Colonic mucosa (tissue), 4 donors: ENCODE measurements at regions not wholly inside any gene's neighbourhood (a gene's known extent, or its start where the extent isn't known, plus 50 kb on each side); places are given as distances from the start of the nearest gene placed in this dataset.

Experiments used
- DNase-seq: peaks from one replicate; pipeline ENCODE4 v3.0.0-alpha.2; 2020
- H3K27ac ChIP-seq: fragments of 200-600 bp; one replicate; pipeline ENCODE4 v1.8.0; 2021
- H3K27me3 ChIP-seq: fragments of 200-600 bp; one replicate; pipeline ENCODE4 v1.8.0; 2021
- H3K36me3 ChIP-seq: fragments of 200-600 bp; one replicate; pipeline ENCODE4 v1.8.0; 2021
- H3K4me1 ChIP-seq: fragments of 200-600 bp; one replicate; pipeline ENCODE4 v1.8.0; 2021; ENCODE audit warnings: mild to moderate bottlenecking
- H3K4me3 ChIP-seq: fragments of 200-600 bp; one replicate; pipeline ENCODE4 v1.8.0; 2021
- H3K9ac ChIP-seq, 2 donors: one replicate each; pipeline ENCODE4 v1.7.0; 2013; ENCODE audit warnings: control low read depth in 2 of 2, low read depth in 2 of 2, low read length in 2 of 2
- H3K9me3 ChIP-seq: fragments of 200-600 bp; one replicate; pipeline ENCODE4 v1.8.0; 2021
- intact Hi-C: fragments of 100-400 bp; cut with DNase I; formaldehyde crosslinking; loops from one replicate; pipeline ENCODE4 v1.14.1; 2022
- TF ChIP-seq, protein P1 (sequence below): fragments of 200-600 bp; IDR thresholded peaks from one replicate; pipeline ENCODE4 v1.8.0; 2022; ENCODE audit warnings: antibody characterized with exemption, mild to moderate bottlenecking
- donor health status: healthy.
- donor health status: DM: no; HTN: no; CAD: no.
- donor health status: DM: no; HTN: no; CAD: no.

DNA sequence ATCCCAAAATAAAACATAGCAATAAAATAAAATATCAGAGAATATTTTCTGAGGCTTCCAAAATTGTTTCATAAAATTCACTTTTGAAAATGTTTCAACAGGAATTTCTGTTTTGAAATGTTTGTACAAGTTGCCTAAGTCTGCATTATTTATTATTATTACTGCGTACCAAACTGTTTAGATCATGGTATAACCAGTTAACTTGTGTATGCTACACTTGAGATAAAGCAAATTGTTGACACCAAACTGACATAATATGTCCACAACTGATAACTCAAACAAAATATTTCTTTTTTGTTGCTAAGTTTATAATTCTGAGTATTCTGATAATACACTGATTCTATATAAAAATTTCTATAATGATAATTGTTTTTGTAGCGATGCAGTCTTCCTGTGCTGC, 531.8 kb upstream of the EYS start:
- Histone ChIP-seq H3K36me3 (no peaks in the 10 kb centered on the region), H3K27me3 (no peaks in the 10 kb centered on the region), H3K27ac (no peak overlapping the region), H3K9me3 (no peaks in the 10 kb centered on the region), H3K4me3 (no peak overlapping the region), H3K4me1 (no peaks in the 10 kb centered on the region), H3K9ac (no peak overlapping the region)
- intact Hi-C loops: no loop called here
- TF ChIP-seq, protein P1, sequence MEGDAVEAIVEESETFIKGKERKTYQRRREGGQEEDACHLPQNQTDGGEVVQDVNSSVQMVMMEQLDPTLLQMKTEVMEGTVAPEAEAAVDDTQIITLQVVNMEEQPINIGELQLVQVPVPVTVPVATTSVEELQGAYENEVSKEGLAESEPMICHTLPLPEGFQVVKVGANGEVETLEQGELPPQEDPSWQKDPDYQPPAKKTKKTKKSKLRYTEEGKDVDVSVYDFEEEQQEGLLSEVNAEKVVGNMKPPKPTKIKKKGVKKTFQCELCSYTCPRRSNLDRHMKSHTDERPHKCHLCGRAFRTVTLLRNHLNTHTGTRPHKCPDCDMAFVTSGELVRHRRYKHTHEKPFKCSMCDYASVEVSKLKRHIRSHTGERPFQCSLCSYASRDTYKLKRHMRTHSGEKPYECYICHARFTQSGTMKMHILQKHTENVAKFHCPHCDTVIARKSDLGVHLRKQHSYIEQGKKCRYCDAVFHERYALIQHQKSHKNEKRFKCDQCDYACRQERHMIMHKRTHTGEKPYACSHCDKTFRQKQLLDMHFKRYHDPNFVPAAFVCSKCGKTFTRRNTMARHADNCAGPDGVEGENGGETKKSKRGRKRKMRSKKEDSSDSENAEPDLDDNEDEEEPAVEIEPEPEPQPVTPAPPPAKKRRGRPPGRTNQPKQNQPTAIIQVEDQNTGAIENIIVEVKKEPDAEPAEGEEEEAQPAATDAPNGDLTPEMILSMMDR: no peak
- no peak for DNase-seq

DNA sequence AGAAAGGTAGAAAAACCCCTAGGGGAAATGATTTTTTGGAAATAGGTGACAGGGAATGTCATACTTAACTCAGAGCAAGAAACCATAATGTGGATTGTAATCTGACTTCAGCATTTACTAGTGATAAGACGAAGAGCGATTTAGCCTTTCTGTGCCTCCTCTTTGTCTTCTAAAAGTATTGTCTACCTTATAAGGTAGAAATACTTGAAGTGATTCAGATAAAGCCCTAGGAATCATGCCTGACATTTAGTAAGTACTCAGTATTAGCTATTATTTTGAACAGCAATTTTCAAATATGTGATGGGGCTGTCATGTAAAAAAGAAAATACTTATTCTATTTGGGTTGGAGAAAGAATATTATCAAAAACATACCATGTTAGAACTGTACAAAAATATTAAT, 525.9 kb upstream of the EYS start:
- H3K27me3 ChIP-seq: no peaks in the 10 kb centered on the region
- no peak overlapping the region for H3K4me3 ChIP-seq
- H3K27ac ChIP-seq: no peak overlapping the region
- no peak overlapping the region for H3K9ac ChIP-seq
- no peaks in the 10 kb centered on the region for H3K36me3 ChIP-seq
- no peak for DNase-seq
- TF ChIP-seq, protein P1: no peak
- no peaks in the 10 kb centered on the region for H3K4me1 ChIP-seq
- intact Hi-C loops: no loop called here
- peaks cover 5% of the 10 kb centered on the region for H3K9me3 ChIP-seq

DNA sequence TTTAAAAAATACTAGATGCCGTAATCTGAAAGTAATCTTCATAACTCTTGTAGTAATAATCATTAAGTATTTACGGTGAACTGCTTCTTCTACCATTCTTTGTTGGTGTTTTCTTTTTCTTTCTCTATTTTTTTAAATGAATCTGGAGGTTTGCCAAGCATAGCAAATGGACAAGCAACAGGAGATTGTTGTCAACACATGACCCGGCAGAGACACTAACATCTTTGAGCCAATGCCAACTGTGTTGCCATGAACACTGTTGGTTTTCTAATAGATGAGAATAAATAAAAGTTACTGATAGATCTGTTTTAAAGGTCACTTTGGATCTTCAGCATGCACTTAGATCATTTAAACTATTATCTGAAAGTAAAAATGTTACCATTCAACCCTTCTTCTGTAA, 523.6 kb upstream of the EYS start:
- H3K27ac ChIP-seq: no peak overlapping the region
- no peak for DNase-seq
- TF ChIP-seq, protein P1: no peak
- H3K27me3 ChIP-seq: no peaks in the 10 kb centered on the region
- peaks cover 5% of the 10 kb centered on the region for H3K9me3 ChIP-seq
- H3K4me3 ChIP-seq: no peak overlapping the region
- no peaks in the 10 kb centered on the region for H3K36me3 ChIP-seq
- intact Hi-C loops: no loop called here
- no peak overlapping the region for H3K9ac ChIP-seq
- H3K4me1 ChIP-seq: no peaks in the 10 kb centered on the region

DNA sequence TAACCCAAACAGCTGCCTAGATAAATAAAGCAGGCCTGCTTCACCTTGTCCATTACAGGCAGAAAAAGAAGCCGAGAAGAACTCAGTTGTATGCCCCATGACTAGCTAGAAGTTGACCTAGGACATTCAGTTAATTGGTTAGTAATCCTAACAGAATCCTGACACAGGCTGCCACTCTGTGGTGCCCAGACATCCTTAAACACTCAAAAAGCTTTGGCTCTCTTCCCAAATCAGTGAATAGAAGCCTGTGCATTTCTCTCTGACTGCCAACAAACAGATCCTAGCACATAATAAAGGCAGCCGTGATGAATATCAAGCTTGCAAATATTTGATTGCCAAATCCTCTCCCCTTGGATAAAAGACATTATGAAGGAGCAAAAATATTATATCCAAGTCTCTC, 519.1 kb upstream of the EYS start:
- Histone ChIP-seq H3K36me3 (no peaks in the 10 kb centered on the region), H3K4me3 (no peak overlapping the region), H3K27me3 (no peaks in the 10 kb centered on the region), H3K4me1 (no peaks in the 10 kb centered on the region), H3K9ac (no peak overlapping the region), H3K27ac (no peak overlapping the region), H3K9me3 (no peaks in the 10 kb centered on the region)
- no peak for DNase-seq
- intact Hi-C loops: no loop called here
- TF ChIP-seq, protein P1: no peak

DNA sequence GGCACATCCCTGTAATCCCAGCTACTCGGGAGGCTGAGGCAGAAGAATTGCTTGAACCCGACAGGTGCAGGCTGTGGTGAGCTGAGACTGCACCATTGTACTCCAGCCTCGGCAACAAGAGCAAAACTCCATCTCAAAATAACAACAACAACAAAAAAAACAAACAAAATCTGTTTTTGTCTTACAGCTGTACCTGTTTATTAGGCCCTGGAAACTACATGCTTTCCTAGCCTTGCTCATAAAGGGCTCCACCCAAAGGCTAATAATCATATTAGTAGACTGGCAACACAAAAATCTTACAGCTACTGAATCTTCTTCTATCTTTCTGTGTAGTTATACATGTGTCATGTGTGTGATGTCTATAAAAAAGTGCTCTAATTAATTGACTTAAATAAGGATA, 503.9 kb upstream of the EYS start:
- no peak for DNase-seq
- H3K9me3 ChIP-seq: no peaks in the 10 kb centered on the region

More for the DNA sequence above, 503.9 kb upstream of the EYS start:
- TF ChIP-seq, protein P1: no peak
- Histone ChIP-seq H3K4me1 (no peaks in the 10 kb centered on the region), H3K9ac (no peak overlapping the region), H3K4me3 (no peak overlapping the region), H3K36me3 (no peaks in the 10 kb centered on the region), H3K27ac (no peak overlapping the region), H3K27me3 (no peaks in the 10 kb centered on the region)
- intact Hi-C loops: no loop called here
